ENCODE measurements at regions not wholly inside any gene's neighbourhood (a gene's known extent, or its start where the extent isn't known, plus 50 kb on each side); places are given as distances from the start of the nearest gene placed in this dataset.
"Not testable (repeated sequence)": the region's sequence is repeated elsewhere in the genome, so short reads cannot be mapped to it uniquely, and the experiment has no call there.

- FAIRE-seq = no peak
- TF ChIP-seq, protein P1, sequence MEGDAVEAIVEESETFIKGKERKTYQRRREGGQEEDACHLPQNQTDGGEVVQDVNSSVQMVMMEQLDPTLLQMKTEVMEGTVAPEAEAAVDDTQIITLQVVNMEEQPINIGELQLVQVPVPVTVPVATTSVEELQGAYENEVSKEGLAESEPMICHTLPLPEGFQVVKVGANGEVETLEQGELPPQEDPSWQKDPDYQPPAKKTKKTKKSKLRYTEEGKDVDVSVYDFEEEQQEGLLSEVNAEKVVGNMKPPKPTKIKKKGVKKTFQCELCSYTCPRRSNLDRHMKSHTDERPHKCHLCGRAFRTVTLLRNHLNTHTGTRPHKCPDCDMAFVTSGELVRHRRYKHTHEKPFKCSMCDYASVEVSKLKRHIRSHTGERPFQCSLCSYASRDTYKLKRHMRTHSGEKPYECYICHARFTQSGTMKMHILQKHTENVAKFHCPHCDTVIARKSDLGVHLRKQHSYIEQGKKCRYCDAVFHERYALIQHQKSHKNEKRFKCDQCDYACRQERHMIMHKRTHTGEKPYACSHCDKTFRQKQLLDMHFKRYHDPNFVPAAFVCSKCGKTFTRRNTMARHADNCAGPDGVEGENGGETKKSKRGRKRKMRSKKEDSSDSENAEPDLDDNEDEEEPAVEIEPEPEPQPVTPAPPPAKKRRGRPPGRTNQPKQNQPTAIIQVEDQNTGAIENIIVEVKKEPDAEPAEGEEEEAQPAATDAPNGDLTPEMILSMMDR (IDR thresholded peaks at IDR 0.05; ENCODE audit: insufficient read depth, missing control alignments) = no peak
- DNase-seq (ENCODE audit: insufficient read length, low spot score) = no peak
Measured at GRCh38 chr6:4264601-4265000, 129.2 kb upstream of the ECI2 start.

GRCh38 chr6:4264081-4264480 lies 128.7 kb upstream of the ECI2 start:
- FAIRE-seq (no peak), DNase-seq (ENCODE audit: insufficient read length, low spot score) (no peak)
- TF ChIP-seq, protein P1 (IDR thresholded peaks at IDR 0.05; ENCODE audit: insufficient read depth, missing control alignments) = no peak

GRCh38 chr6:4262526-4262925 lies 127.2 kb upstream of the ECI2 start:
- FAIRE-seq = no peak
- TF ChIP-seq, protein P1 (IDR thresholded peaks at IDR 0.05; ENCODE audit: insufficient read depth, missing control alignments) = no peak
- no peak for DNase-seq (ENCODE audit: insufficient read length, low spot score)

DNA sequence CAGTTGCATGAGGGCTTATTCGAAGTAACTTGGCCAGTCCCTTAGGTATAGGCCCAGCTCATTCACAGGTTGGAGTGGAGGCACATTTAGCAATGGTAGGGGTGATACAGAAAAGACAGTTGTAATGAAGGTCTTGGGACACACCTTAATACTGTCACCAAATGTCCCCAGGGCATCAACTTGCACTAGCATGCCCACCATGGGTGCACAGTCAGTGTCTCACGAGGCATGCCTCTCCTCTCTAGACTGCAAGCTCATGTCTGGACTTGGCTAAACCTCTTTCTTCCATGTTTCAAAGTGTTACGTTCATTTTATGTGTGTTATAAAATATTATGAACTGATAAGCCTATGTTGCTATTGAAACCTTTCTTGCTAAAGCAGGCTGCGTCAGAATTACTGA lies 124.0 kb upstream of the ECI2 start:
- no peak for DNase-seq (ENCODE audit: insufficient read length, low spot score)
- FAIRE-seq = no peak
- TF ChIP-seq, protein P1 (IDR thresholded peaks at IDR 0.05; ENCODE audit: insufficient read depth, missing control alignments) = no peak

DNA sequence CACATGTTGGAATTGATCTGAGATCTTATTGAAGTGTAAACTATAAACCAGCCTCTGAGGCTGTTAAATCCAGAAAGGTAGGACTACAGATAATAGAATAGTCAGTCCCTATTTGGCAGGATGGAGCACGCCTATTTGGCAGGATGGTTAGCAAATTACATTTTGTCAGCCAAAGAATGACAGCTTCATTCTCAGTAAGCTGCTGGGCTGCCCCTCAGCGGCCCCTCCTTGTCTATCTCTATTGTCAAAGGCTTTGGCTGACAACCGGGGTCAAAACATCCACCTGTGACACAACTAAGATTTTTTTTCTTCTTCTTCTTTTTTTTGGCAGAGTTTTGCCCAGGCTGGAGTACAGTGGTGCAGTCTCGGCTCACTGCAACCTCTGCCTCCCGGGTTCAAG lies 123.4 kb upstream of the ECI2 start:
- no peak for FAIRE-seq
- TF ChIP-seq, protein P1 (IDR thresholded peaks at IDR 0.05; ENCODE audit: insufficient read depth, missing control alignments) = no peak
- DNase-seq (ENCODE audit: insufficient read length, low spot score) = no peak

DNA sequence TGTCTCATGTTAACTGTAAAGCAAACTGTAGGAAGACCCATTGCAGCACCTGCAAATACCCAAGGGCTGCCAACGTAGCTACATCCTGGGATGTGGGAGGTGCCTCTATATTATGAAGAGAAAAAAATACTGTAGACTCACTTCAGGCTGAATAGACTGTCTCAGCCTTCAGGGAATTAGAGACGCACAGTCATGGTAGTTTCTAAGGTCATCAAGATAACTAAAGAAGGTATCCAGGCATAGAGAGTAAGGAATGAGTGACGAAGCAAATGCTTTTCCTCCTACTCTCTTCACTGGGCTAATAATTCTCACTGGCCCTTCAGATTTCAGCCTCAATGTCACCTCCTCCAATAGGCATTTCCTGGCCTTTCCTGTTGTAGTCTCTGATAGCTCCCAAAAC lies 121.6 kb upstream of the ECI2 start:
- TF ChIP-seq, protein P1 (IDR thresholded peaks at IDR 0.05; ENCODE audit: insufficient read depth, missing control alignments) = no peak
- FAIRE-seq = no peak
- no peak for DNase-seq (ENCODE audit: insufficient read length, low spot score)

DNA sequence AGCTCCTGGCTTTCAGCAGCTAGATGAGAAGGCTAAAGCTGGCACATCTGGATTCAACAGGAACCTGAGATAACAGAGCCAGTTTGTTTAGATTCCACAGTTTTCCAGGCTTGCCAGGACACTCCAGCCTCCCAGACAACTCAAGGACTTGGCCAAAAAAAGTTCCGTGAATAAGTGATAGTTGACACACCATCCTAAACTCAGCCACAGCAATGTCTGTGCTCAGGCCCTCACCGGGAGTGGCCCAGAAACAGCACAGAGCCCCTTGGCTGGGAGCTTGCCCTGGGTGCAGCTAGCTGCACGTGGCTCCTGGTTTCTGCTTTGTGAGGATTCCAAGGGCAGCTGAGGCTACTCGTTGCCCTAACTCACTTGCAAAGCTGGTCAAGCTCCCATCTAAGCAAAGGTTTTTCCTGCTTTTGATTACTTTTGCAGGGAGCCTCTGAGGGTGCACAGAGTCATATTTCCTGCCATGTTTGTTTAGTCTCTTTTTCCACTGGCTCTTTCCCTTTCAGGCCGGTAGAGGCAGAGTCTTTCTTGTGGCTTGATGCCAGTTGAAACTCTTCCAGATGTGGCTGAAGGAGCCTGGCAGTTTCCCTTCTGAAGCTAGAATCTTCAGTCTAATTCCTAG lies 118.3 kb upstream of the ECI2 start:
- no peak for FAIRE-seq
- no peak for DNase-seq (ENCODE audit: insufficient read length, low spot score)
- TF ChIP-seq, protein P1 (IDR thresholded peaks at IDR 0.05; ENCODE audit: insufficient read depth, missing control alignments) = no peak

GRCh38 chr6:4252445-4252844 lies 117.1 kb upstream of the ECI2 start:
- not testable (repeated sequence) for DNase-seq (ENCODE audit: insufficient read length, low spot score); FAIRE-seq

Data from D721Med (cell line).